ENCODE measurements at regions not wholly inside any gene's neighbourhood (a gene's known extent, or its start where the extent isn't known, plus 50 kb on each side); places are given as distances from the start of the nearest gene placed in this dataset.

DNA sequence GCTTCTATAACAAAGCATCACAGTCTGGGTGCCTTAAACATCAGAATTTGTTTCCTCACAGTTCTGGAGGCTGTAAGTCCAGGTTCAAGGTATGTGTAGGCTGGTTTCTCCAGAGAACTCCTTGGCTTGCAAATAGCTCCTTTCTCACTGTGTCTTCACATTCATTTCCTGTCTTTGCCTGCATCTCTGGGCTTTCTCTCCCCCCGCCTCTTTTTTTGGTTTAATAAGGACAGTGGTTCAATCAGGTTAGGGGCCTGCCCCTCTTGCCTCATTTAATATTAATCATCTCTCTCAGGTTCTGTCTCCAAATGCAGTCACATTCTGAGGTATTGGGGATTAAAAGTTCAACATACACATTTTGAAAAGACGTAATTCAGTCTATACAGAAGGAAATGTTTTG, 225.5 kb upstream of the ATP10B start:
- H3K27me3 ChIP-seq (ENCODE audit: insufficient read depth, low read length, poor library complexity): no peaks in the 10 kb centered on the region
- no peak for ATAC-seq (ENCODE audit: insufficient read depth, low read depth)
- no peak for DNase-seq

DNA sequence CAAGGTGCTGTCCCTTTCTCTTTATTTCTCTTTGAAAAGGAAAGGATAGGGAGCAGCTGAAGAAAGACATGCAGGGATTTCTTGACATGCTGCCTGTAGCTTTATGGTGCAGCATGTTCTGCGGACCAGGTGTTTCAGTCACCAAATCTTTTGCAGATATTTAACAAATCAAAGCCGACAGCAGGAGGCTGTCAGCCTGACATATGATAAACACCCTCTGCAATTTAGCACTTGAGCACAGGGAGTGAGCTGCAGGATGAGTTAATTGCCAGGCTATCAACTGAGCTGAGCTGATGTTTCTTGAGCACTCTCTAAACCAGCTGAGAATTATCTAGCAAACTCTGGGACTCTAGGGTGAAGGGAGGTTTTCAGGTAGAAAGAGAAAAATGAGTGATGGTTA, 212.8 kb upstream of the ATP10B start:
- Histone ChIP-seq H3K4me3 (ENCODE audit: low read depth in 1 of 2, low read length in 2 of 2) (no peak overlapping the region), H3K4me1 (ENCODE audit: insufficient read depth, low read length) (no peaks in the 10 kb centered on the region), H3K9me3 (ENCODE audit: insufficient read depth, low read length, severe bottlenecking) (no peaks in the 10 kb centered on the region), H3K79me2 (ENCODE audit: insufficient read depth, low read length) (no peaks in the 10 kb centered on the region), H3K27ac (ENCODE audit: low read length) (no peak overlapping the region), H3K9ac (ENCODE audit: low read depth, low read length) (no peak overlapping the region), H3K36me3 (ENCODE audit: insufficient read depth, low read length) (no peaks in the 10 kb centered on the region), H3K4me2 (ENCODE audit: insufficient read depth, low read length) (no peak overlapping the region), H2AFZ (ENCODE audit: low read depth, low read length) (no peak overlapping the region), H3K27me3 (ENCODE audit: insufficient read depth, low read length, poor library complexity) (no peaks in the 10 kb centered on the region), H4K20me1 (ENCODE audit: insufficient read depth, low read length) (no peaks in the 10 kb centered on the region)
- ATAC-seq (ENCODE audit: insufficient read depth, low read depth): no peak
- no peak for DNase-seq
- TF ChIP-seq EZH2 (IDR thresholded peaks at IDR 0.05; ENCODE audit: borderline replicate concordance, low read depth, low read length, severe bottlenecking): no peak

More for the DNA sequence above, 225.5 kb upstream of the ATP10B start:
- H3K4me2 ChIP-seq (ENCODE audit: insufficient read depth, low read length): no peak overlapping the region
- H3K27ac ChIP-seq (ENCODE audit: low read length): no peak overlapping the region
- TF ChIP-seq, protein P1, sequence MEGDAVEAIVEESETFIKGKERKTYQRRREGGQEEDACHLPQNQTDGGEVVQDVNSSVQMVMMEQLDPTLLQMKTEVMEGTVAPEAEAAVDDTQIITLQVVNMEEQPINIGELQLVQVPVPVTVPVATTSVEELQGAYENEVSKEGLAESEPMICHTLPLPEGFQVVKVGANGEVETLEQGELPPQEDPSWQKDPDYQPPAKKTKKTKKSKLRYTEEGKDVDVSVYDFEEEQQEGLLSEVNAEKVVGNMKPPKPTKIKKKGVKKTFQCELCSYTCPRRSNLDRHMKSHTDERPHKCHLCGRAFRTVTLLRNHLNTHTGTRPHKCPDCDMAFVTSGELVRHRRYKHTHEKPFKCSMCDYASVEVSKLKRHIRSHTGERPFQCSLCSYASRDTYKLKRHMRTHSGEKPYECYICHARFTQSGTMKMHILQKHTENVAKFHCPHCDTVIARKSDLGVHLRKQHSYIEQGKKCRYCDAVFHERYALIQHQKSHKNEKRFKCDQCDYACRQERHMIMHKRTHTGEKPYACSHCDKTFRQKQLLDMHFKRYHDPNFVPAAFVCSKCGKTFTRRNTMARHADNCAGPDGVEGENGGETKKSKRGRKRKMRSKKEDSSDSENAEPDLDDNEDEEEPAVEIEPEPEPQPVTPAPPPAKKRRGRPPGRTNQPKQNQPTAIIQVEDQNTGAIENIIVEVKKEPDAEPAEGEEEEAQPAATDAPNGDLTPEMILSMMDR (IDR thresholded peaks at IDR 0.05; ENCODE audit: borderline replicate concordance, extremely low read depth, low read length, poor library complexity, severe bottlenecking): no peak
- no peak for TF ChIP-seq EZH2 (IDR thresholded peaks at IDR 0.05; ENCODE audit: borderline replicate concordance, low read depth, low read length, severe bottlenecking)
- no peaks in the 10 kb centered on the region for H3K36me3 ChIP-seq (ENCODE audit: insufficient read depth, low read length)
- H3K9me3 ChIP-seq (ENCODE audit: insufficient read depth, low read length, severe bottlenecking): no peaks in the 10 kb centered on the region
- no peak overlapping the region for H3K9ac ChIP-seq (ENCODE audit: low read depth, low read length)
- H3K79me2 ChIP-seq (ENCODE audit: insufficient read depth, low read length): no peaks in the 10 kb centered on the region
- peaks cover 8% of the 10 kb centered on the region for H3K4me1 ChIP-seq (ENCODE audit: insufficient read depth, low read length)
- H3K4me3 ChIP-seq (ENCODE audit: low read depth in 1 of 2, low read length in 2 of 2): no peak overlapping the region
- no peak overlapping the region for H2AFZ ChIP-seq (ENCODE audit: low read depth, low read length)
- no peaks in the 10 kb centered on the region for H4K20me1 ChIP-seq (ENCODE audit: insufficient read depth, low read length)

DNA sequence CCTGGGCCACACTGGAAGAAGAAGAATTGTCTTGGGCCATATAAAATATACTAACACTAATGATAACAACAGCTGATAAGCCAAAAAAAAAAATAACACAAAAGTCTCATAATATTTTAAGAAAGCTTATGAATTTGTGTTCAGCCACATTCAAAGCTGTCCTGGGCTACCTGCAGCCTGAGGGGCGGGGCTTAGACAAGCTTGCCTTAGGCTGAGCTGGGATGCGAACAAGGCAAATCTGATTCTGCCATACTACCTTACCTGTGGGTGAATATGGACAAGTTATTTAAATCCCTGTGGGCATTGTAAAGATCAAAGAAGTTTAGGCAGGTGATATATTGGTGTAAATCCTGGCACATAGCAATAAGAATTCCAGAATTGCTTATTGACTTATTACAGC, 212.3 kb upstream of the ATP10B start:
- no peak overlapping the region for H2AFZ ChIP-seq (ENCODE audit: low read depth, low read length)
- H3K4me2 ChIP-seq (ENCODE audit: insufficient read depth, low read length): no peak overlapping the region
- no peak for TF ChIP-seq EZH2 (IDR thresholded peaks at IDR 0.05; ENCODE audit: borderline replicate concordance, low read depth, low read length, severe bottlenecking)
- TF ChIP-seq, protein P1 (IDR thresholded peaks at IDR 0.05; ENCODE audit: borderline replicate concordance, extremely low read depth, low read length, poor library complexity, severe bottlenecking): no peak
- H3K4me3 ChIP-seq (ENCODE audit: low read depth in 1 of 2, low read length in 2 of 2): no peak overlapping the region
- no peak overlapping the region for H3K27ac ChIP-seq (ENCODE audit: low read length)
- H4K20me1 ChIP-seq (ENCODE audit: insufficient read depth, low read length): no peaks in the 10 kb centered on the region
- H3K4me1 ChIP-seq (ENCODE audit: insufficient read depth, low read length): no peaks in the 10 kb centered on the region
- no peak for ATAC-seq (ENCODE audit: insufficient read depth, low read depth)
- no peaks in the 10 kb centered on the region for H3K79me2 ChIP-seq (ENCODE audit: insufficient read depth, low read length)
- no peaks in the 10 kb centered on the region for H3K36me3 ChIP-seq (ENCODE audit: insufficient read depth, low read length)
- H3K9ac ChIP-seq (ENCODE audit: low read depth, low read length): no peak overlapping the region
- no peaks in the 10 kb centered on the region for H3K9me3 ChIP-seq (ENCODE audit: insufficient read depth, low read length, severe bottlenecking)
- no peaks in the 10 kb centered on the region for H3K27me3 ChIP-seq (ENCODE audit: insufficient read depth, low read length, poor library complexity)
- DNase-seq: no peak

DNA sequence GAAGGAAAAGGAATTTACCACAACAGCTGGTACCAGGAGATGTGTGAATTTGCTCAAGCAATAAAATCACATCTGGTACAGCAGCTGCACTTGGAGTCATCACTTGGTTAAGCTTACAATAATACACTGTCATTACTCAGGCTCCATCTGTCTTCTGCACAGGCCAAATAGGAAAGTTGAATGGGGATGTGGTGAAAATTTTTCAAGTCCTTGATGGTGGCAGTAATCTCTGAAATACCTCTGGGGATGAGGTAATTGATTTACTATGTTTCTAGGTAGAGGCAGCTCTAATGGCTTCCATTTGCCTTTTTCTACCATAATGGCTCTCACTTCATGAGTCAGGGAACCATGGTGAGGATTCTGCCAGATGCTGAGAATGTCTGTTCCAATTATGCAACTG, 206.8 kb upstream of the ATP10B start:
- no peak for TF ChIP-seq EZH2 (IDR thresholded peaks at IDR 0.05; ENCODE audit: borderline replicate concordance, low read depth, low read length, severe bottlenecking)
- TF ChIP-seq, protein P1 (IDR thresholded peaks at IDR 0.05; ENCODE audit: borderline replicate concordance, extremely low read depth, low read length, poor library complexity, severe bottlenecking): no peak
- Histone ChIP-seq H3K79me2 (ENCODE audit: insufficient read depth, low read length) (no peaks in the 10 kb centered on the region), H3K27me3 (ENCODE audit: insufficient read depth, low read length, poor library complexity) (no peaks in the 10 kb centered on the region), H3K9ac (ENCODE audit: low read depth, low read length) (no peak overlapping the region), H3K4me1 (ENCODE audit: insufficient read depth, low read length) (no peaks in the 10 kb centered on the region), H3K27ac (ENCODE audit: low read length) (no peak overlapping the region), H4K20me1 (ENCODE audit: insufficient read depth, low read length) (no peaks in the 10 kb centered on the region), H3K36me3 (ENCODE audit: insufficient read depth, low read length) (no peaks in the 10 kb centered on the region), H2AFZ (ENCODE audit: low read depth, low read length) (no peak overlapping the region), H3K9me3 (ENCODE audit: insufficient read depth, low read length, severe bottlenecking) (no peaks in the 10 kb centered on the region), H3K4me3 (ENCODE audit: low read depth in 1 of 2, low read length in 2 of 2) (no peak overlapping the region), H3K4me2 (ENCODE audit: insufficient read depth, low read length) (no peak overlapping the region)
- DNase-seq (no peak), ATAC-seq (ENCODE audit: insufficient read depth, low read depth) (no peak)

Measured in DND-41 (cell line).